NCI-H146 treated with DMSO at 0.1 percent for 48 hours (cell line): ENCODE measurements at regions not wholly inside any gene's neighbourhood (a gene's known extent, or its start where the extent isn't known, plus 50 kb on each side); places are given as distances from the start of the nearest gene placed in this dataset.
A peak's percentile ranks its signal among the peaks of the same experiment; 100 is the strongest.

Experiments
- DNase-seq: peaks from one replicate; lab custom pipeline; 2025; ENCODE audit not compliant: unreplicated experiment; lab: John Stamatoyannopoulos, UW

DNA sequence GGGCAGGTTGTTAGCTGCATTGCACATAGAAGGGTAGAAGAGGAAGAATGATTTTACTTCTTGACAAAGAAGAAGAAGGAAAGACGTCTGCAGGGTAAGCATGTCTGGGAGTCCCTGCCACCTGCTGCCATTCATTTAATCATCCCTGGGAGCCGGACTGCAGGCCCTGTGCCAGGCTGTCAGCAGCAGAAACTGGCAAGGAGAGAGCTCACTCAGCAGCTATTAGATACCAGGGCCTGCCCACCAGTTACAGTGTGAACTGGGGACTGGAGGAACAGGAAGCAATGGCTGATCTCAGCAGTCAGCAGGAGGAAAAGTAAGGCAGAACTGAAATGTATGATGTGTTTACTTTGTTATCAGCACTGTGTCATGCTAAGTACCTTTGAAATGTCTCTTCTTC, 75.7 kb upstream of the C1orf87 start:
- DNase-seq, result no peak

DNA sequence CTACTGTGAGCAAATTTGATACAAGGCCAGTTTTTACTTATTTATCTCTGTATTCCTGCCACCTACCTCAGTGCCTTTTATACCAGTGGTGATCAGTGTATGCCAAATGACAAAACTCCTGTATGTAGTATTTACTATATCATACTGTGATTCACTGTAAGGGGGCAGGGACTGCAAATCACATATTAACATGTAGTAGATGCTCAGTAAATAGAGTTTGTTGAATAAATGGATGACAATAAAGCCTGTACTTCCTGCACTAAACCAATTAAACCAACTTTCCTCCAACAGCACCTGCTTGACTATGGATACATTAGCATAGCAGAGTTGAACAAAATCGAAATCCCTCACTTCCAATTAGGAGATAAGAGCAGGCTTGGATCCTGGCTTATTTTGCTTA, 73.3 kb upstream of the C1orf87 start:
- no peak for DNase-seq

DNA sequence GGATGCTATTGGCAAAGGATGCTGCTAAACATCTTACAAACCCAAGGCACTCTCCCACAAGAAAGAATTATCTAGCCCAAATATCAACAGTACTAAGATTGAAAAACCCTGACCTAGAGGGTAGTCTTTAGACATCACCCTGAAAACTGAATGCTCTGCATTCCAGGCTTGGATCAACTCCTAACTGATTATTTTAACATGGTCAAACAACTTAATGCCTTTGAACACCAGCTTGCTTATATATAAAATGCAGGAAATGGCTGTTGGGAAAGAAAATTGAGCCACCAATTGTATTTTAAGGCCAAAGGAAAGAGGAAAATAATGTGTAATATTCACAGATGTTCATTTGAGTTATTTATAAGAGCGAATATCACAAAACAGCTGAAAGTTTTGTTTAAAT, 72.2 kb upstream of the C1orf87 start:
- DNase-seq, result no peak

GRCh38 chr1:60141743-60142142, 68.2 kb upstream of the C1orf87 start:
- no peak for DNase-seq

DNA sequence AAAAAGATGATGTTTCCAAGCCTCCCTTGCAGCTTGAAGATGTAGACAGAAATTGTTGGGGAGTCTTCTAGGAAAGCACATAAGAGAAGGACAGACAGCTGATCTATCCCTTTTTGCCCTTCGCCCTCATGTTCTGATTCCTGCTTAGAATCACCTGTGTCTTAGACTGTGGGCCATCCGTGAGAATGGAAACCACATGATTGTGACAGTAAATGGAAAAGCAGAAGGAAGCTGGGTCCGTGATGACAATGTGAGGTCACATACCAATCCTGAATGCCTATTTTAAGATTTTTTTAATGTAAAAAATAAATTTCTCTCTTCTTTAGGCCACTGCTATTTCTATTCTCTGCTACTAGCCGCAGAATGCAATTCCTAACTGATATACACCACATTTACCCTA, 67.7 kb upstream of the C1orf87 start:
- DNase-seq, result no peak

GRCh38 chr1:60137406-60137805, 63.8 kb upstream of the C1orf87 start:
- DNase-seq, result no peak

DNA sequence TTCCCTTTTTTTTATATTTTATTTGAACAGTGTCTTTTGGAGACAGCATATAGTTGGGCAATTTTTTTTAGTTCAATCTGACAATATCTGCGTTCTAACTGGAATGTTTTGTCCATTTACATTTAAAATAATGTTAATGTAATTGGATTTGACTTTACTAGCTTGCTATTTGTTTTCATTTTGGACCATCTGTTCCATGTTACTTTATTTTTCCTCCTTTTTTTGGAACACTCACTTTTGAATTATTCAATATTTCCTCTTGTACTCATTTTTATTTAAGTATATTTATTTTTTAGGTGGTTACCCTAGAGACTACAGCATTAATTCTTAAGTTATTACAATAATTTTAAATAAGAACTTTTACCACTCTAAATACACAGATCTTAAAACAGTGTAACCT, 62.8 kb upstream of the C1orf87 start:
- DNase-seq, result no peak

- DNase-seq, result no peak
Observed at GRCh38 chr1:60134716-60135115, 61.1 kb upstream of the C1orf87 start.

DNA sequence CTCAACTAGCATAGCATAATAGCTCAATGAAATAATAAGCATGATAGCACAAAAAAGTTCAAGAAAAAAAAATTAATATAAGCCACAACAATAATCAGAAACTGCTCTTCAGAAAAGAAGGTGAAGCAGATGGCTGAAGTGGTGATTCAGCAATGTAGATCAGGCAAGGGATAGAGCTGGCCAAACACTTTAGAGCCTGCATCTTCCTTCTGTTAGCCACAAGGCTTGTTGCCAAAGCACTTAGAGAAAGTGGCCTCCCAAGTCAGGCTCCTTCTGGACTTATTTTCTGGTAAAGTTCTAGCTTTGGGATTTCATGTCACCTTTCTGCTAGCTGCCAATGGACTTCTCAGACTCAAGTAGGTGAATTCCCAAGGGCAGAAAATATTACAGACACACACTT, 60.3 kb upstream of the C1orf87 start:
- no peak for DNase-seq

DNA sequence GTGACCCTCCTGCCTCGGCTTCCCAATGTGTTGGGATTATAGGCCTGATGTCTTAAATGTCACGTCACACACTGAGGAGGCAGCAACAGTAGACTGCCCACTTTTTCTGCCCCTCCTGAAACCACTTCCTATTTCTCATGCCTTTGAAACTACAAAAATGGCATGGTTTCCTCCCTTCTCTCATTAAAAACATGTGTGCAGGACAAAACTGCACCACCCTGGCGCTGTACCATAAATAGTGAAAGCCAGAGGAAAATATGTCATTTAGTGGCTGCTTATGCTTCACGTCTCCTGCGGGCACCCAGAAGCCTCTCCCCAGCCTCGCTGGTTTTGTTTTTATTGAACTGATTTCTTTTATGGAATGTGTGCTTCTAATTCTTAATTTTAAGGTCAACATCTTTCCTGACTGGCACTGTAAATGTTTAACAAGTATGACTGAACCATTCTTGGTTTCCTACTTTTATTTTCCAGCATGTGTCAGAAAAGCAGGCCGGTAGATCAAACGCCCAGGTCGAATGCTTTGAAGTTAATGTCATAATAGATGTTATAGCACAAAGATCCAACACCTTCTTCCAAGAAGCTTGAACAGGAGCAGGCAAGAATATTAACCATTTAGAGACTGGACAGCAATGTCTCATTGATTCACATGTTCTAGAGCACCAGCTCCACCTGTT, 59.6 kb upstream of the C1orf87 start:
- DNase-seq, result no peak

DNA sequence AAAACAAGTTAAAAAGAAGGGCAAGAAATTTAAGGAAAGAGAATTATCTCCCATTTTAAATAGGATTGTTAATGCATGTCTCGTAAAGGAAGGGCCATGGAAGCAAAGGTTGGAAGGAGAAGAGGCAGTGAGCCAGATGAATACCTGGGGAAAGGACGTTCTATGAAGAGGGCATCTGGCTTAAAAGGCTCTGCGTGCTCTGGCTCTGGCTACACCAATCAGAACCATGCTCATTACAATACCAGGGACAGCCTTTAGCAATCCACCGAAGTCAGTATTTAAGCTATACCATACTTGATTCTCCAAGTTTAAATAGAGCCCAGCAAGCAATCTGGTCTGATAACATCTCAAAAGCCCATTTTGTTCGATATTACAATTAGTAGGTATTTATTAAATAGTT, 58.5 kb upstream of the C1orf87 start:
- DNase-seq, result no peak

DNA sequence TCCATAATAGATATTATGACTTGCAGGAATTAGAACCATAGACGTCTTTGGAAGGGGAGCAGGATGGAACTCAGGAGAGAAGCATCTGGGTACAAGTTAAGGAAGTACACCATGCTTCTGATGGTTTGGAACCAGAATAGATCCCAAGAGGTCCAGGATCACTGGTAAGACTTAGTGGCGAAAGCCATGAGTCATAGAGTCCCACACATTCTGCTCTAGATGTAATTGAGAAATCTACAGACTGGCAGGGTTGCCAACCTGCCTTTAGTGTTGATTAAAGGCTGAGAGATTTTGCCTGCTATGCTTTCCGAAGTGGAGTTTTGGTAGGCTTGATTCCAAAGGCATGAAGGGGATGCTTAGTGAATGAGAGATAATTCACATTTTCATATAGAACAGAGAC, 57.1 kb upstream of the C1orf87 start:
- DNase-seq, result no peak

DNA sequence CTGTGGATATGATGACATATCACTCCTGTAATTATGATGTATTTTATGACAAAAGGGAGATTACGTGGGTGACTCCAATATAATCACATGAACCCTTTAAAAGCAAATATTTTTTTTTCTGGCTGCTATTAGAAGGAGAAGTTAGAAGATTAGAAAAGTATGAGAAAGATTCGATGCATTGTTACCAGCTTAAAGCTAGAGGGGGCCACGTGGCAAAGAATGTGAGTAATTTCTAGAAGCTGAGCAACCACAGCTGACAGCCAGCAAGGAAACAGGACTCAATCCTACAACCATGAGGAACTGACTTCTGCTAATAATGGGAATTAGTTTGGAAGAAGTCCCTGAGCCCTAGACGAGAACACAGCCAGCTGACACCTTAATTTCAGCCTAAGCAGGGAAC, 56.3 kb upstream of the C1orf87 start:
- peak; percentile 9 for DNase-seq

DNA sequence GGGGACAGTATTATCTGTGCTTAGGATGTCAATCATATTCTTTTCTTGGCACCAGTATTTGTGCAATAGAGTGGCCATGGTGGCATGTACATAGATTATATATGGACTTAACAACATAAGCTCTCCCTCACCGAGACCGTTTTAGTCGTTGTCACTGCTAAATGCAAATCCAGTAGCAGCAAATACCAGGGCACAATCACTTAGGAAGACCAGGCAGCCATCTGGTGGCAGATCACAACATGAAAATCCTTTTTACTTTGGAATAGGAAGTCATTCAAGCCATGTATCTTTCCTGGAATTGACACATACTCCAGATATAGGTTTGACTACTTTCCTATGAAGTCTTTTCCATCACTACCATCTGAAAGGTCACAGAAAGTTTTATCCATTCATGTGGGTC, 53.2 kb upstream of the C1orf87 start:
- DNase-seq, result peak; percentile 32
